ENCODE measurements at regions not wholly inside any gene's neighbourhood (a gene's known extent, or its start where the extent isn't known, plus 50 kb on each side); places are given as distances from the start of the nearest gene placed in this dataset.

GRCh38 chr4:170672381-170672965 lies 582.7 kb upstream of the AADAT start:
- no peak for TF ChIP-seq GATA2 (IDR thresholded peaks at IDR 0.05; ENCODE audit: low read depth, low read length)
- no peak for TF ChIP-seq GATA3 (IDR thresholded peaks at IDR 0.05; ENCODE audit: low read depth, low read length)

- no peak for TF ChIP-seq GATA3 (IDR thresholded peaks at IDR 0.05; ENCODE audit: low read depth, low read length)
- no peak for TF ChIP-seq GATA2 (IDR thresholded peaks at IDR 0.05; ENCODE audit: low read depth, low read length)
These were observed 581.4 kb upstream of the AADAT start for GRCh38 chr4:170671171-170671570.

DNA sequence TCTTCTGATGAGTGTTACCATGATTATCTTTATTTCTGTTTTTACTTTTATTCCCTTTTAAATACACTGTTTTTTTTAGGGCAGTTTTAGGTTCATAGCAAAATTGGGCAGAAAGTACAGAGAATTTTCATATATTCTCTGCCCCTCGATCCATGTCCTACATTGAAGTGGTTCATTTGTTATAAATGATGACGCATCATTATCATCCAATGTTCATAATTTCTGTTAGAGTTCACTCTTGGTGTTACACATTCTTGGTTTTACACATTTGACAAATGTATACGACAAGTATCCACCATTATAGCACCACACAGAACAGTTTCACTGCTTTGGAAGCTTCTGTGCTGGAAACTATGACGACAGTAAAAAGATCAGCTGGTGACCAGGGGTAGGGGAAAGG lies 578.1 kb upstream of the AADAT start:
- TF ChIP-seq GATA2 (IDR thresholded peaks at IDR 0.05; ENCODE audit: low read depth, low read length), result no peak
- no peak for TF ChIP-seq GATA3 (IDR thresholded peaks at IDR 0.05; ENCODE audit: low read depth, low read length)

- TF ChIP-seq GATA2 (IDR thresholded peaks at IDR 0.05; ENCODE audit: low read depth, low read length), result no peak
- TF ChIP-seq GATA3 (IDR thresholded peaks at IDR 0.05; ENCODE audit: low read depth, low read length), result no peak
These were observed 577.2 kb upstream of the AADAT start for GRCh38 chr4:170666909-170667308.

- TF ChIP-seq GATA3 (IDR thresholded peaks at IDR 0.05; ENCODE audit: low read depth, low read length) (no peak), GATA2 (IDR thresholded peaks at IDR 0.05; ENCODE audit: low read depth, low read length) (no peak)
These were observed 572.5 kb upstream of the AADAT start for GRCh38 chr4:170662250-170662649.

DNA sequence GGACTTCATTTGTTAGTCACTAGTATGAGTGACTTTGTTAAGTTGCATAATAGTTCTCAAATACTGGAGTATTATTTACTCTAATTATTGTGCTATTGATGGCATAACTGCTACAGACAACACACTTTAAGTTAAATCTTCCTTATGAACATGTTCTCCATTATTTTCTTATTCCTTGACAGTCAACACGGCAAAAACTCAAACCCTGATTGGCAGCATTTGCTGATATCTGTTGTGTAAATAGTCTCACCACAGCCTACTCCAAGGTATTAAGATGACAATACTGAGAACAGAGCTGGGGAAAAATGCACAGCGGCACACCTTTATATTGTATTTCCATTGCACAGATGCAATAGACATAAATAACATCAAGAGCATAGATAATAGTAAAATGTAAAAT lies 568.0 kb upstream of the AADAT start:
- TF ChIP-seq GATA2 (IDR thresholded peaks at IDR 0.05; ENCODE audit: low read depth, low read length) (no peak), GATA3 (IDR thresholded peaks at IDR 0.05; ENCODE audit: low read depth, low read length) (no peak)

GRCh38 chr4:170656506-170656905 lies 566.8 kb upstream of the AADAT start:
- TF ChIP-seq GATA3 (IDR thresholded peaks at IDR 0.05; ENCODE audit: low read depth, low read length) (peak; percentile 52; the same call in 1 of the 2 replicates), GATA2 (IDR thresholded peaks at IDR 0.05; ENCODE audit: low read depth, low read length) (peak; percentile 64)

DNA sequence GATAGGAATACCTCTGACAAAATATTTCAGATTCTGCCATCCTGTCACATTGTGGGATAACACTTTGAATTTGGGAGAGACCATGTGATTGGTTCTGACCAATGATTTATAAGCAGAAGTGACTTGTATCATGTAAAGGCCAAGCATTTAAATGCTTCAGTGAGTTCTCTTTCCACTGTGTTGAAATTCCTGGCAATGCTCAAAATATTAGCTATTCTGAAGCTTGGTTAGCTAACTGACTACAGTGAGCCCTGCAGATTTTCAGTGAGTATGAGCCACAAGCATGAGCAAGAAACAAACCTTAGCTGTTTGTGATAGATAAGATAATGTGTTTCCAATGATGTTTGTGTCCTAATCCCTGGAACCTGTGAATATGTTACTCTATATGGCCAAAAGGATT lies 562.8 kb upstream of the AADAT start:
- TF ChIP-seq GATA2 (IDR thresholded peaks at IDR 0.05; ENCODE audit: low read depth, low read length) (no peak), GATA3 (IDR thresholded peaks at IDR 0.05; ENCODE audit: low read depth, low read length) (no peak)

- no peak for TF ChIP-seq GATA3 (IDR thresholded peaks at IDR 0.05; ENCODE audit: low read depth, low read length)
- TF ChIP-seq GATA2 (IDR thresholded peaks at IDR 0.05; ENCODE audit: low read depth, low read length), result no peak
These were observed 562.0 kb upstream of the AADAT start for GRCh38 chr4:170651786-170652185.

DNA sequence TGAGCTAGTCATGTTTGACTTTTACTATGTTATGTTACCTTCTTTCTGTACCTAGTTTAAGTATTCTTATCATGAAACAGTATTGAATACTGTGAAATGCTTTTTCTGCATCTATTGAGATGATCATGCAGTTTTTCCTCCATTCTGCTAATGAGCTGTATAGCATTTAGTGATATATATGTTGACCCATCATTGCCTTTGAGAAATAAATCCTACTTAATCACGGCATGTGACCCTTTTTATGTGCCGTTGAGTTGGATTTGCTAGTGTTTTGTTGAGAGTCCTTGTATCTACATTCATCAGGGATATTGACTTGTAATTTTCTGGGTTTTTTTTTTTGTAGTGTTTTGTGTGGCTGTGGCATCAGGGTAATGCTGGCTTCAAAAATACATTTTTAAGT lies 537.7 kb upstream of the AADAT start:
- no peak for TF ChIP-seq GATA3 (IDR thresholded peaks at IDR 0.05; ENCODE audit: low read depth, low read length)
- TF ChIP-seq GATA2 (IDR thresholded peaks at IDR 0.05; ENCODE audit: low read depth, low read length), result no peak

DNA sequence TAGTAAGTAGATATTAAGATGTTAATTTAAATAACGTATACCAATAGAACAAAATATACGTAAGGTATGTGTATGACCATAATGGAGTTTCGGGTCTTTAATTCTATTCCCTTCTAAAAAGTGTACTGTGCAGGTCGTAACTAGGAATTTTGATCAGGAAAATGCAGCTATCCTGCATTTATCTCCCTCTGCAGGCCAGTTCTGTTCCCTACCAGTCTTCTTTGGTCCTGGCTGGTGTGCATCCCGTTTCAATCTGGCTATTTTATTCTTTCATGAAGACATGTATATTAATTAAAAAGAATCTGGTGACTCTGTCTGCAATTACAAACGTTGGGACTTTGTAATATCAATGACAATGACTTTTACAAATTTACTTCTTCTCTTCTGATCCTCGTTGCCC lies 534.1 kb upstream of the AADAT start:
- no peak for TF ChIP-seq GATA2 (IDR thresholded peaks at IDR 0.05; ENCODE audit: low read depth, low read length)
- no peak for TF ChIP-seq GATA3 (IDR thresholded peaks at IDR 0.05; ENCODE audit: low read depth, low read length)

- TF ChIP-seq GATA2 (IDR thresholded peaks at IDR 0.05; ENCODE audit: low read depth, low read length) (no peak), GATA3 (IDR thresholded peaks at IDR 0.05; ENCODE audit: low read depth, low read length) (no peak)
These were observed 520.7 kb upstream of the AADAT start for GRCh38 chr4:170610434-170610833.

GRCh38 chr4:170599894-170600293 lies 510.1 kb upstream of the AADAT start:
- TF ChIP-seq GATA2 (IDR thresholded peaks at IDR 0.05; ENCODE audit: low read depth, low read length), result no peak
- TF ChIP-seq GATA3 (IDR thresholded peaks at IDR 0.05; ENCODE audit: low read depth, low read length), result no peak

DNA sequence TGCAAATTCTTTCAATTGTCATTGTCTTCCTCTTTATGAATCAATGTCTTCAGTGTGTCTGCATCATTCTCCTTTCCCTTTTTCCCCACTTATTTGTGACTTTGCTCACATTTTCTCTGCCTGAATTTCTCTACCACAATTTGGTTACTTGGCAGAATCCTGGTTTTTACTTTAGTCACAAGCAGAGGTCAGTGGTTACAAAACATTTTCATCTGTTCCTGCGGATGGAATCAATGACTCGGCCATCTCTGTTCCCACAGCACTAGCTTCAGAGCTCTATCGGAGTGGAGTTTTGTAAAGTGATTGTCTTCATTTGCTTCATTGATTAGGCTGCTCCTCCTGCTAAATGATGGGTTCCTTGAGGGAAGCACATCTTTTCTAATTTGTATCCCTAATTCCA lies 501.3 kb upstream of the AADAT start:
- TF ChIP-seq GATA2 (IDR thresholded peaks at IDR 0.05; ENCODE audit: low read depth, low read length) (no peak), GATA3 (IDR thresholded peaks at IDR 0.05; ENCODE audit: low read depth, low read length) (no peak)

DNA sequence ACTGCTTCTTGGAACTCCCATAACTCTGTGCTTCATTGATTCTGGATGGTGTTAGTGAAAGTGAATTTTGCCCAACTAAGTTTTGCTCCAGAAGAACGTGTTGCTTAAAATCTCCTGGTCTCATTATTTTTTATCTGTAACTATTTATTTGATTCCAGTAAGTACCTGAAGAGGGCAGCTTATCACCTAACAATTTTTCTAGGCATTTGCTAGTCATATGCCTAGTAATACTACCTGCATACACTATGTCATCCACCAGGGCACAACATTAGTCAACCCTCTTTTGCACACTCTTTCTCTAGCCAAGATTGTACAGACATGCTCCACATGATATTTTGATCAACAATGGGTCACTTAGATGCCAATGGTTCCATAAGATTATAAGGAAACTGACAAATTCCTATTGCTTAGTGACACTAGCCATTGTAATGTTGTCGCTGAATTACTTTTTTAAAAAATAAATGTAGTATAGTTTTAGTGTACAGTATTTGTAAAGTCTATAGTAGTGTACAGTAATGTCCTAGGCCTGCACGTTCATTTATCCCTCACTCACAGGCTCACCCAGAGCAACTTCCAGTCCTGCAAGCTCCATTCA lies 499.9 kb upstream of the AADAT start:
- TF ChIP-seq GATA3 (IDR thresholded peaks at IDR 0.05; ENCODE audit: low read depth, low read length) (no peak), GATA2 (IDR thresholded peaks at IDR 0.05; ENCODE audit: low read depth, low read length) (no peak)

DNA sequence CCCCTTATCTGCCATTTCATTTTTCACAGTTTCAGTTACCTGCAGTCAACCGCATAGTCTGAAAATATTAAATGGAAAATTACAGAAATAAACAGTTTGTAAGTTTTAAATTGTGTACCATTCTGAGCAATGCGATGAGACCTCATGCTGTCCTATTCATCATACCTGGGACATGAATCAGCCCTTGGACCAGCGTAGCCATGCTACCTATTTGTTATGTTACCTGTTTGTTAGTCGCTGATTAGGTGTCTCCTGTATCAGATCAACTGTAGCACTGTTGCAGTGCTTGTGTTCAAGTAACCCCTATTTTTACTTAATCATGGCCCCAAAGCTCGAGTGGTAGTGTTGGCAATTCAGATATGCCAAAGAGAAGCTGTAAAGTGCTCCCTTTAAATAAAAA lies 492.2 kb upstream of the AADAT start:
- TF ChIP-seq GATA3 (IDR thresholded peaks at IDR 0.05; ENCODE audit: low read depth, low read length) (no peak), GATA2 (IDR thresholded peaks at IDR 0.05; ENCODE audit: low read depth, low read length) (no peak)

Measured in SH-SY5Y (cell line).